Muscle of leg (tissue), 3 donors: ENCODE measurements at regions not wholly inside any gene's neighbourhood (a gene's known extent, or its start where the extent isn't known, plus 50 kb on each side); places are given as distances from the start of the nearest gene placed in this dataset.

Experiments
- DNase-seq: peaks from one replicate; pipeline ENCODE4 v3.0.0; 2013
- H3K27ac ChIP-seq: one replicate; pipeline ENCODE4 v1.5.1; 2013; ENCODE audit warnings: mild to moderate bottlenecking, low read length, control low read depth
- H3K27me3 ChIP-seq: one replicate; pipeline ENCODE4 v1.6.1; 2013; ENCODE audit warnings: low read length; ENCODE audit not compliant: control insufficient read depth, insufficient read depth
- H3K36me3 ChIP-seq: one replicate; pipeline ENCODE4 v1.6.1; 2013; ENCODE audit warnings: low read length; ENCODE audit not compliant: control insufficient read depth, insufficient read depth
- H3K4me1 ChIP-seq: one replicate; pipeline ENCODE4 v1.6.1; 2013; ENCODE audit warnings: low read length; ENCODE audit not compliant: control insufficient read depth, insufficient read depth
- H3K4me3 ChIP-seq: one replicate; pipeline ENCODE4 v1.5.1; 2013; ENCODE audit warnings: low read length, control low read depth
- H3K9me3 ChIP-seq: replicated peaks from 2 replicates; pipeline ENCODE4 v1.6.1; 2013; ENCODE audit warnings: low read depth, low read length; ENCODE audit not compliant: control insufficient read depth
- WGBS: methylation state at CpG from one replicate; pipeline ENCODE4 v1.1.5; 2013; ENCODE audit warnings: missing lambda C conversion rate; ENCODE audit not compliant: insufficient coverage; 5-methylcytosine and 5-hydroxymethylcytosine counted together

DNA sequence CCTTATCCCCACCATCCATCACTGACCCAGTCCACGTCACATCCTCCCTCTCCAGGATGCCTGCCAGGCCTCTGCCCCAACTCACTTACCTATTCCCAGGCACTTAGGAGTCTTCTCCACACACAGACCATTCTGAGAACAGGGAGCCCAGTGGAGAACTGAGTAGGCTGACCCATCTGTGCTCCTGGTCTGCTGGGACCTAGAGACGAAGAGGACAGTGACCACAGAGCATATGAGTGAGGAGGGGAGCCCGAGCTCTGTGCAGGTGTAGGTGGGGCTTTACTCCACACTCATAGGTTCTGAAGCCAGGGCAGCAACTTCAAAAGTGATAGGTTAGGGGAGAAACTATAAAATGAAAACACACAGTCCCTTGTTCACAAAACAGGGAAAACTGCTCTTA lies 130.0 kb downstream of the NDUFA10 start:
- Histone ChIP-seq H3K9me3 (no peaks in the 10 kb centered on the region), H3K4me1 (peaks cover 3% of the 10 kb centered on the region), H3K36me3 (no peaks in the 10 kb centered on the region), H3K27me3 (peaks cover 24% of the 10 kb centered on the region), H3K27ac (no peak overlapping the region), H3K4me3 (no peak overlapping the region)
- 33% methylated on average over 1 of the region's 3 CpGs for WGBS
- DNase-seq: no peak

DNA sequence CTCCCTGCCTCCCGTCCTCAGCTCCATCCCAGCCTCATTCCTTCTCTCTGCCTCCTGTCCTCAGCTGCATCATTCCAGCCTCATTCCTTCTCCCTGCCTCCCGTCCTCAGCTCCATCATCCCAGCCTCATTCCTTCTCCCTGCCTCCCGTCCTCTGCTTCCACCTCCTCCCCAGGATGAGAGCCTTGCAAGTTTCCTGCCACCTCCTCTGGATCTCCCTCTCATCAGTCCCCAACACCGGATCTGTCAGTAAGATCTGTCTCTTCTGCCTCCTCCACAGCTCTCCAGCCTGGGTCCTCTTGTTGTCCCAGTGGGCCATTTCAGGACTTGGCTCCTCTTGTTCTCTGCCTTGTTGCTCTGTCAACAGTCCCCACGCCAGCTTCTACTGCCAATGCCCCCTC lies 130.9 kb downstream of the NDUFA10 start:
- Histone ChIP-seq H3K27ac (no peak overlapping the region), H3K36me3 (no peaks in the 10 kb centered on the region), H3K4me3 (no peak overlapping the region), H3K9me3 (no peaks in the 10 kb centered on the region), H3K4me1 (peaks cover 10% of the 10 kb centered on the region), H3K27me3 (peaks cover 24% of the 10 kb centered on the region)
- no peak for DNase-seq
- WGBS: 74% methylated on average over 5 of the region's 5 CpGs

DNA sequence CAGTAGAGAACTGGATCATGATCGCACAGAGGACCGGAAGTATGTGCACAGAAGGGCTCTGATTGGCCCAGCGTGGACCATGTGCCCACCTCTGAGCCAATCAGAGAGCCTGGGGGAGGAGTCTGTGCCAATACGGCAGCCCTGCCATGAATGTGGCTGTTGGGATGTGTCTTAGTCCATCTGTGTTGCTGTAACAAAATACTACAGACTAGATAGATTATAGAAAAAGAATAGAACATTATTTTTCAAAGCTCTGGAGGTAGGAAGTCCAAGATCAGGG lies 132.0 kb downstream of the NDUFA10 start:
- WGBS: 72% methylated on average over 3 of the region's 4 CpGs
- no peaks in the 10 kb centered on the region for H3K36me3 ChIP-seq
- no peak overlapping the region for H3K4me3 ChIP-seq
- no peak for DNase-seq
- H3K4me1 ChIP-seq: peaks cover 13% of the 10 kb centered on the region
- peaks cover 20% of the 10 kb centered on the region for H3K27me3 ChIP-seq
- no peak overlapping the region for H3K27ac ChIP-seq
- no peaks in the 10 kb centered on the region for H3K9me3 ChIP-seq

DNA sequence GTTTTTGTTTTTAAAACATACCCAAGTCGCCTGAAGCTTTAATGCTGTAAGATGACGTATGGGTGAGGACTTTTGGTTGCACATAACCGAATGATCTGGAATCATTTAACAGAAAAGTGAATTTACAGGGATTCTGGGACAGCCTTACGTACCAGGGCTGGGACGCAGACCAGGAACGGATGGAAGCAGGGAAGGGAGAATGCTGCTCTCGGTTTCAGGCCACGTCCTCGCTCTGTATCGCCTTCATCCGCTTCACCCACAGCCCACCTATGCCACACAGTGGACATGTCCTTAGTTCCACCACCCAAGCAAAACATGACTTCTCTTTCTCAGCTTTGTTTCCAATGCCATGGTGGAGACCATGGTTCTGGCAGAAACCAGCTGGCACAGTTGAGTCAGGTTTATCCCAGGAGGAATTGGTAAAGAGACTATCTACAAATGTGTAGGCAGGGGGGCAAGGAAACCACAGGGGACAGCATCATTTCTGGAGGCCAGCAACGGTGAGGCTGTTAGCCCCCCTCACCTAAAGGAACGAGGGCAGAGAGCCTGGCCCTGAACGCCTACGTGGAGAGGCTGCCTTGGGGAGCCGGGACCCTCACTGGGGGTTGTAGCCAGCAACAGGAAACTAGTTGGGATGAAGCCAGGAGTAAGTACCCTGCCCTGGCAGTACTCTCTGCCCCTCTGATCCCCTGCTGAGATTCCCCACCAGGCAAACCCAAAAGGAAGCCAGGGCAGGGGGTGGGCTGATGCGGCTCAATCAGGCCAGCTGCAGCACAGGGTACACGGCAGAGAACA lies 132.5 kb downstream of the NDUFA10 start:
- peak; percentile 43 for DNase-seq
- no peak overlapping the region for H3K4me3 ChIP-seq
- no peak overlapping the region for H3K27ac ChIP-seq
- H3K9me3 ChIP-seq: no peaks in the 10 kb centered on the region
- WGBS: 71% methylated on average over 12 of the region's 18 CpGs
- peaks cover 19% of the 10 kb centered on the region for H3K27me3 ChIP-seq
- H3K4me1 ChIP-seq: peaks cover 13% of the 10 kb centered on the region
- H3K36me3 ChIP-seq: no peaks in the 10 kb centered on the region

DNA sequence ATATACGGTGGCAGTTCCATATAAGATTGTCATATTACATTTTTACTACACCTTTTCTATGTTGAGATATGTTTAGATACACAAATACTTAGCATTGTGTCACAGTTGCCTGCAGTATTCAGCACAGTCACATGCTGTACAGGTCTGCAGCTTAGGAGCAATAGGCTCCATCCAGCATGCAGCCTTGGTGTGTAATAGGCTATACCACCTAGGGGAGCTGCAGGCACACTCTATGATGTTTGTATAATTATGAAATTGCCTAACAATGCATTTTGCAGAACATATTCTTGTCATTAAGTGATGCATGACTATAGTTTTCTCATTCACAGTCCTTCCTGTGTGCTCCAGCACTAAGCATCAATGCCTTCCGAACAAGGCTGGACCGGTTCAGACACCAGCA lies 133.4 kb downstream of the NDUFA10 start:
- Histone ChIP-seq H3K36me3 (no peaks in the 10 kb centered on the region), H3K4me3 (no peak overlapping the region), H3K27ac (no peak overlapping the region), H3K4me1 (peaks cover 13% of the 10 kb centered on the region), H3K27me3 (peaks cover 19% of the 10 kb centered on the region), H3K9me3 (no peaks in the 10 kb centered on the region)
- DNase-seq: no peak
- no CpG with 5 or more reads among the region's 3 CpGs for WGBS

DNA sequence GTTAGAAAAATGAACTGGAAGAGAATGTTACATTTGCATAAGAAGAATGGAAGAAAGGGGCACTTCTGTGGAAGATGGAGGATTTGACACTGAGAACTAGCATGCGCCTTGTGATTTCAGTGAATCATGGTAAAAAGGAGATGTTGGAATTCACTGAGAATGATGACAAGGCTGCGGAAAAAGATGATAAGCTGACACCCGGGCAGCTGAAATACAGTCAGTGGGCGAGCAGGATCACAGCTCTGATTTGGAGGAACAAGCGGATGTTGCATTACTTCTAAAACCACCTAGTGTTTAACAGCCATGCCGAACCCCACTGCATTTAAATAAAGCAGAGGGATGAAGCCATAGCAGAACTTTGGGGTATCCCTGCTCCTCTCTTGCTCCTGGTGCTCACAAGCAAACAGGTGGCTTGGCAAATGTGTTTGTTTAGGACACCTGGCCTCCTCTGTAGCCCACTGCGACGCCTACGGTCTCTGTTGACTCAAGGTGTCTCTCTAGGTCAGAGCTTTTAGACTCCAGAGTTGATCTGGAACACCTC lies 134.9 kb downstream of the NDUFA10 start:
- WGBS: 79% methylated on average over 8 of the region's 9 CpGs
- Histone ChIP-seq H3K27ac (no peak overlapping the region), H3K4me1 (peaks cover 13% of the 10 kb centered on the region), H3K9me3 (peaks cover 3% of the 10 kb centered on the region), H3K36me3 (no peaks in the 10 kb centered on the region), H3K27me3 (peaks cover 14% of the 10 kb centered on the region), H3K4me3 (no peak overlapping the region)
- DNase-seq: no peak

DNA sequence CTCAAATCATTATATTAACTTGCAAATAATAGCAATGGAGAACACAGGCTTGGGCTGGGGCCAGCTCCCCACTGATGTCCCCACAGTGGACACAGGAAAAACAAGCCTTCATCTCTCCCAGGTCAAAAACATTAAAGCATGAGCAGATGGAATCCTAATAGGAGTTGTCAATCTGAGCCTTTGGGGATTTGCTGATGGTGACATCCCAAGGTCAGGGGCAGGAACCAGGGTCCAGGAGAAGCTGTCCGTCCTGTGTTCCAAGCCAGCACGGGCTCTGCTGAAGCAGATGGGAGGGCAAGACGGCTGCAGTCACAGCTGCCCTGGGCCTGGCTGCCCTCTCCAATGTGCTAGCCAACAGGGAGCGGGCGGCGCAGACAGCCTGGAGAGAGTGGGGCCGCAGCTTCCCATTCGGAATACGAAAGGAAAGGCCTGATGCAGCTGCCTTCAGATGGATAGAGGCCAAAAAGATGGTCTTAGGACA lies 135.5 kb downstream of the NDUFA10 start:
- peaks cover 8% of the 10 kb centered on the region for H3K9me3 ChIP-seq
- peaks cover 8% of the 10 kb centered on the region for H3K27me3 ChIP-seq
- peak; percentile 77 for DNase-seq
- H3K4me3 ChIP-seq: no peak overlapping the region
- 25% methylated on average over 3 of the region's 9 CpGs for WGBS
- H3K4me1 ChIP-seq: peaks cover 13% of the 10 kb centered on the region
- no peaks in the 10 kb centered on the region for H3K36me3 ChIP-seq
- H3K27ac ChIP-seq: no peak overlapping the region

DNA sequence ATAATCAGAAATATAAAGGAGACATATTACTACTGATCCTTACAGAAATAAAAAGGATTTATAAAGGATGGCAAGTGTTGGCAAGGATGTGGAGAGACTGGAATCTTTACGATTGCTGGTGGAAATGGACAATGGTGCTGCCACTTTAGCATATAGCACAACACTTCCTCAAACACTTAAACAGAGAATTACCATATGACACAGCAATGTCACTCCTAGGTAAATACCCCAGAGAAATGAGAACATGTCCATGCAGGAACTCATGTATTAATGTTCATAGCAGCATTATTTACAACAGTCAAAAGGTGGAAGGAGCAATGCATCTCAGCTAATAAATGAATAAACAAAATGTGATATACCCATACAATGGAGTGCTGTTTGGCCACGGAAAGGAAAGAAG lies 137.5 kb downstream of the NDUFA10 start:
- Histone ChIP-seq H3K27ac (no peak overlapping the region), H3K27me3 (peaks cover 2% of the 10 kb centered on the region), H3K4me1 (peaks cover 13% of the 10 kb centered on the region), H3K36me3 (no peaks in the 10 kb centered on the region), H3K4me3 (no peak overlapping the region), H3K9me3 (peaks cover 21% of the 10 kb centered on the region)
- no CpG with 5 or more reads among the region's 2 CpGs for WGBS
- DNase-seq: no peak

DNA sequence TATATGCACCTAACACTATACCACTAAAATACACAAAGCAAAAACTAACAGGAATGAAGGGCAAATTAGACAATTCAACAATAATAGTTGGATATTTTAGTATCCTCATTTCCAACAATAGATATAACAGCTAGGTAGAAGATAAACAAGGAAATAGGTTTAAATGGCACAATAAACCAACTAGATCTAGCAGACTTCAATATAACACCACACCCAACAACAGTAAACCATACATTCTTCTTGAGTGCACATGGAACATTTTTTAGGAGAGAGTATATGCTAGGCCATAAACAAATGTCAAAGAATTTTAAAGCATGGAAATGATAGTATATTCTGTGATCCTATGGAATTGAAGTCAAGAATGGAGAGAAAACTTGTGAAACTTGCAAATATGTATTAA lies 138.4 kb downstream of the NDUFA10 start:
- Histone ChIP-seq H3K27me3 (peaks cover 8% of the 10 kb centered on the region), H3K27ac (no peak overlapping the region), H3K4me1 (peaks cover 17% of the 10 kb centered on the region), H3K4me3 (no peak overlapping the region), H3K36me3 (no peaks in the 10 kb centered on the region), H3K9me3 (peaks cover 21% of the 10 kb centered on the region)
- no peak for DNase-seq

DNA sequence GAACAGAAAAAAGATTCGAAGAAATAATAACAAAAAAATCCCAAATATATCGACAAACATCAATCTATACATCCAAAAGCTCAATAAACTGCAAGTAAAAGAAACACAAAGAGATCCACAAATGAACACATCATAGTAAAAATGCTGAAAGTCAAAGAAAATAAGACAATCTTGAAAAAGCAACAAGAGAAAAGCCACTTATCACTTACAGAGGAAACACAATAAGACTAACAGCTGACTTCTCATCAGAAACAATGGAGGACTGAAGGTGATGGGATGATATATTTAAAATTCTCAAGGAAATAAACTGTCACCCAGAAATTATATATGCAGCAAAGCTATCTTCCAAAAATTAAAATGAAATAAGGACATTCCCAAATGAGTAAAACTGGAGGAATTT lies 140.3 kb downstream of the NDUFA10 start:
- peaks cover 21% of the 10 kb centered on the region for H3K9me3 ChIP-seq
- WGBS: no CpG with 5 or more reads among the region's 2 CpGs
- peaks cover 10% of the 10 kb centered on the region for H3K27me3 ChIP-seq
- H3K36me3 ChIP-seq: no peaks in the 10 kb centered on the region
- no peak overlapping the region for H3K27ac ChIP-seq
- peaks cover 22% of the 10 kb centered on the region for H3K4me1 ChIP-seq
- no peak for DNase-seq
- no peak overlapping the region for H3K4me3 ChIP-seq

DNA sequence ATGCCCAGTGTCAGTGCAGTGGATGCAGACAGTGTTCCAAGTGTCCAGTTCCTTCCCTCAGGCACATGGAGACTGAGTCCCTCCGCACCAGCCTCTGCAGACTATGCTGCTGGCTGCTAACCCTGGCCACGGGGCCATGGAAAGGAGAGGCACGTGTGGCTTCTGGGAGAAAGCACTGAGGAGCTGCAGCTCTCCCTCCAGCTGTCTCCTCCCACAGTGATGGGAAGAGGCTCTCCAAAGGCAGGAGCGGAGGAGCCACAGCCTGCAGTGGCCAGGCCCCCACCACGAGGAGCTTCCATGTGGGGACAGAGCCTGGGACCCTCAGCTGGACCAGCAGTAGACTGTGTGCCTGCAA lies 141.1 kb downstream of the NDUFA10 start:
- WGBS: 94% methylated on average over 3 of the region's 5 CpGs

More for the DNA sequence above, 141.1 kb downstream of the NDUFA10 start:
- no peak overlapping the region for H3K4me3 ChIP-seq
- no peak overlapping the region for H3K27ac ChIP-seq
- DNase-seq: no peak
- peaks cover 21% of the 10 kb centered on the region for H3K9me3 ChIP-seq
- peaks cover 10% of the 10 kb centered on the region for H3K27me3 ChIP-seq
- H3K4me1 ChIP-seq: peaks cover 14% of the 10 kb centered on the region
- H3K36me3 ChIP-seq: no peaks in the 10 kb centered on the region
